ENCODE measurements at regions not wholly inside any gene's neighbourhood (a gene's known extent, or its start where the extent isn't known, plus 50 kb on each side); places are given as distances from the start of the nearest gene placed in this dataset.

- TF ChIP-seq POLR2A (IDR thresholded peaks at IDR 0.05): no peak
- TF ChIP-seq, protein P1, sequence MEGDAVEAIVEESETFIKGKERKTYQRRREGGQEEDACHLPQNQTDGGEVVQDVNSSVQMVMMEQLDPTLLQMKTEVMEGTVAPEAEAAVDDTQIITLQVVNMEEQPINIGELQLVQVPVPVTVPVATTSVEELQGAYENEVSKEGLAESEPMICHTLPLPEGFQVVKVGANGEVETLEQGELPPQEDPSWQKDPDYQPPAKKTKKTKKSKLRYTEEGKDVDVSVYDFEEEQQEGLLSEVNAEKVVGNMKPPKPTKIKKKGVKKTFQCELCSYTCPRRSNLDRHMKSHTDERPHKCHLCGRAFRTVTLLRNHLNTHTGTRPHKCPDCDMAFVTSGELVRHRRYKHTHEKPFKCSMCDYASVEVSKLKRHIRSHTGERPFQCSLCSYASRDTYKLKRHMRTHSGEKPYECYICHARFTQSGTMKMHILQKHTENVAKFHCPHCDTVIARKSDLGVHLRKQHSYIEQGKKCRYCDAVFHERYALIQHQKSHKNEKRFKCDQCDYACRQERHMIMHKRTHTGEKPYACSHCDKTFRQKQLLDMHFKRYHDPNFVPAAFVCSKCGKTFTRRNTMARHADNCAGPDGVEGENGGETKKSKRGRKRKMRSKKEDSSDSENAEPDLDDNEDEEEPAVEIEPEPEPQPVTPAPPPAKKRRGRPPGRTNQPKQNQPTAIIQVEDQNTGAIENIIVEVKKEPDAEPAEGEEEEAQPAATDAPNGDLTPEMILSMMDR (IDR thresholded peaks at IDR 0.05 in 8 of 11, conservative IDR thresholded peaks at IDR 0.05 in 3 of 11): no peak
Measured at GRCh38 chr13:68574053-68574452, 1343.9 kb upstream of the PCDH9 start.

All from spleen (tissue), 7 donors.